CD4-positive, alpha-beta T cell treated with Interleukin-6 for 4 hours (primary cell): ENCODE measurements at regions not wholly inside any gene's neighbourhood (a gene's known extent, or its start where the extent isn't known, plus 50 kb on each side); places are given as distances from the start of the nearest gene placed in this dataset.

Experiments
- DNase-seq: peaks from one replicate; pipeline ENCODE4 v3.0.0-alpha.2; 2020; ENCODE audit warnings: mixed read lengths

GRCh38 chr14:97217111-97217885 lies 420.1 kb downstream of the VRK1 start:
- no peak for DNase-seq

DNA sequence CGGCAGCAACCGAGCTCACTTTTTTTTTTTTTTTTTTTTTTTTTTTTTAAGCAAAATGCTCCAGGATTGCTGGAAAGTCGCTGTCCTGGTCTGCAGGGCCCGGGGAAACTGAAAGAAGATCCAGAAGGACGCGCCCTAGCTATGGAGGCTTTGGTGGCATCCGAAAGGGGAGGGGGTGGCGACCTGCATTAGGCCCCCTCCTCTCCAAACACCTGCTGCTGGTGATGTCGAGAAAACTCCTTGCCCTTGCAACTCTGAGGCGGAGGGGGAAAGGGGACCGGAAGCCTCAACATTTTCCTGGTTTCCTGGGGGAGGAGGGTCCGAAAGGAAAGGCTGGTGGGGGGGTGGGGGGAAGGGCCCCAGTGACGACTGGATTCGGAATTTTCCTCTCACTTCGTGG lies 421.1 kb downstream of the VRK1 start:
- peak; percentile 3 for DNase-seq

DNA sequence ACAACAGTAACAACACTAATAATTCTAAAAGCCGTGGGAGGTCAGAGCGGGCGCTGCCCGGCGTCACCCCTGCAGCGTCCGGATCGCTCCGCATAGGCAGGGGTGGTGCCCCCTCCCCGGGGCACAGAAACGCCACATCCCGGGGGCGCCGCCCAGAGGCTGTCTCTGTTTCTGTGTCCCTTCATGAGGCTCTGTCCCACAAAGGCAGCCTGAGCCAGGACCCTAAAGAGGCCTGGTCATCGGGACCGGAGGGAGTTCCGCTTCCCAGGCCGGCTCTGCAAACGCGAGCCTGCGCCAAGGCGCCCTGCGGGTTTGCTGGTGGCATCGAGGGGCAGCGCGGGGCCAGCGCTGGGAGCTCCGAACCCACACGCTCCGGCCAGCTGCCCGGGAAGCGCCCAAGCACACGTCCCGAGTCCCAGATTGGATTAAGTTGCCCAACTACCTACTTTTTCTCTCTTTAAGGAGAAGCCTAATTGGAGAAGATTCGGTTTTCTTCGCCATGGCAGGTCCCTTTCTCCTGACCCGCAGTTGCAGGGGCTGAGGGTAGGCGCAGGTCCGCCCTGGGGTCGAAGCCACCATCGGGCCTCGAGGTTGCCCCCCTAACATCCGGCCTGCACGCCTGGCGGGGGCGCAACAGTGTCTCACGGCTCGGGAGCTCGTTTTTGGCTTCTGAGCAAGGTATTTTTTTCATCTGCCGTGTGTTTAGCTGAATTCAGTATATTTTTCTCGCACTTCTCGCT lies 421.7 kb downstream of the VRK1 start:
- peak; percentile 45 for DNase-seq

- peak; percentile 19 for DNase-seq
These were observed 422.3 kb downstream of the VRK1 start for GRCh38 chr14:97219431-97220017.

DNA sequence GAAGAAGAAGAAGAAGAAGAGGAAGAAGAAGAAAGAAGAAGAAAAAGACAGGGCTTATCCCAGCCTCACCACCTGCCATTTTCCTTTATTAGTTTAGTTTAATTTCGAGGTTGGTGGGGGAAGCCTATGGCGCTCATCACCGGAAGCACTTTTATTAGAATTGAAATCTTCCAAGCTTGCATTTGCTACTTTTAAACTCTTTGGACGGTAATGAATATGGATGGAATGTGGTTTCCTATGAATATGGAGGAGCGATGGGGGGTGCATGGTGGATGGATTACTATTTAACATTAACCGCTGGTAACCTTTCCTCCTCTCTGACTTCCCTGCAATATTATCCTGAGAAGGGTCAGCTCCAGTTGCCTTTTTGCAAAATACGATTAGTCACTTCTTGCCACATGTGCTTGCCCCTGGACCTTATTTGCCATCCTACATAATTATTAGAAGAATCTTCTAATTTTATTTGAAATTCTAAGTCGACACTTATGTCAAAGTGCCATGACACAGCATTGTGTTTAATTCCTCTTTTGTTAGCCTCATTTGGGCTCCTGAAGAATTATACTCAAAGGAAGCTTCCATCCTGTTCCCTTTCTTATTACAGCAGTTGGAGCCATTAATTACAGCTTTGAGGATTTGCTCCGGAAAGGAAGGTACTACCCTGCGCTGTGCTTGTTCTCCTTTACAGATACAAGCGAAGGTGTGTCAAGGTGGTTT lies 424.5 kb downstream of the VRK1 start:
- no peak for DNase-seq

DNA sequence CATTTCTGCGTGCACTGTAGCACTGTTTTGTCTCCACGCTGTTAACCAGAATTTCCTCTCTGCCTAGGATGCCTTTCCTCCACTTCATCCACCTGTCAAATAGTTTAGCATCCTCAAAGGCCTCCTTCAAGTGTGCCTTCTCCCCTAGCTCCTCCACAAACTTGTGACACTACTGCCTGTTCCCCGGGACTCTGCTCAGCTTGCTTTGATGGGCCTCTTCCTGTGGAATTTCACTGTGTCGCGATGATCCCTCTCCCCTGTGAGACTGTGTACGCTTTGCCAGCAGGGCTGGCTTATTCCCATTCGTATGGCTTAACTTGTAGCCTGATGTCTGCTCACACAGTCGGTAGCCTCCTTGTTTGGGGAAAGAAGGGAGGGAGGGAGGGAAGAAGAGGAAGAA lies 426.8 kb downstream of the VRK1 start:
- no peak for DNase-seq

- DNase-seq = no peak
These were observed 432.9 kb downstream of the VRK1 start for GRCh38 chr14:97230051-97230450.

DNA sequence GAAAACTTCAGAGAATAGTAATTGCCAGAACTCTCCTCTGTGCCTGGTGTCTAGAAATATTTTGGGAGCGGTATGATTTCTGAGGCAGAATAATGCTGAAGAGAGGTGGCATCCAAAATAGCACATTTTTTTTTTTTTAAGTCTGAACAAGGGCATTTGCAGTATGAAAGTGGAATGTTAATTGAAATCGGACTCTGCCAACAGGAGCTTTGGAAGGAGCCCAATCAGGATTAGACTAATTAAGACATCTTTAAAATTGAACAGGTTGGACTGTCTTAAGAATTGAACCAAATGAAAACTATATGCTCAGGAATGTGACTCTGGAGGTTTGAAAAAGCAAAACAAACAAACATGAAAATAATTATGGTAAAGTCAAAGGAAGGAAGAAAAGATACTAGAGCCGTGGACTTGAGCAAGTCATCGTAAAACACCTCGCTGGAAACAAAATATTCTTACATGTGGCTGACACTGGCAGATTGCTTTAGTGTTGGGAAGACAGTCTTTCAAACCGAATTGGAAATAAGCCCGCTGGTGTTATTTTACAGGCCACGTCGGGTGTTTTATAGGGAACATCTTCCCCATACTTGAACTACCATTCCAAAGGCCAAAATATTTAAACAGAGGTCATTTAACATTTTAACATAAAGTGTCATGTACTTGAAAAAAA lies 436.3 kb downstream of the VRK1 start:
- DNase-seq = no peak

- no peak for DNase-seq
These were observed 449.5 kb downstream of the VRK1 start for GRCh38 chr14:97246648-97247047.

DNA sequence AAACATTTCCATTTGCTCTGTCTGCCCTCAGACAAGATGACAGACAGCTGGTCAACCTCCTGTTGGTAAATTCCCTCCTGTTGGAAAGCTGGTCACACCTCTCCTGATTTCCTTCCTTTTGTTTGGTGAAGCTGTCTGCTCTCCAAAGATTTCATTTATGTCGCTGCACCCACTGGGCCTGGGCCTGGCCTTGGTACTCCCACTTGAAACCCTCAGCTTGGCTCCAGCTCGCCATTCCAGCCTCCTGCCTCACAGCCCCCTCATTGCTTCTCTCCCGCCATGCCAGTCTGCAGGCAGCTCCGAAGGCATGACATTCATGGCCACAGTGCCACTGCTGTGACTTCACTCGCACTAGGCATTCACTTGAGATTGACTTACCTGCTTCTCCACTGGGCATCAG lies 451.8 kb downstream of the VRK1 start:
- DNase-seq = no peak

GRCh38 chr14:97250931-97251330 lies 453.7 kb downstream of the VRK1 start:
- no peak for DNase-seq

GRCh38 chr14:97251491-97252155 lies 454.4 kb downstream of the VRK1 start:
- no peak for DNase-seq

DNA sequence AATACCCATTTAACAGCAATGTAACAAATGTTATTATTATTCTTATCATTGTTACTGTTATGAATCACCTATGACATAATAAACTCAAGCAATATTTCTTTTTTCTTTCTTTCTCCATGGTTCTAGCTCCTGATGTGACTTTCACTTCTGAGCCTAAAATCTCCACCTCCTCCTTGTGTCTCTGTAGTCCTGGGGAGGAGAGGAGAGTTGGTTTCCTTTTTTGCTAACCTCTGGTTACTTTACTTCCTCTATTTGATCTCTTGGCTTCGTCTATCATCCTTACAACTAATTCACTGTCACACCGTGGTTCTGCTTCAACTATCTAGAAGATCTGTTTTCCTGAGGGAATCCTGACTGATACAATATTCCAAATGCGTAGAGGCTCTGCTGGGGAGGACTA lies 456.6 kb downstream of the VRK1 start:
- no peak for DNase-seq

- no peak for DNase-seq
These were observed 465.2 kb downstream of the VRK1 start for GRCh38 chr14:97262336-97262735.

GRCh38 chr14:97264516-97265230 lies 467.5 kb downstream of the VRK1 start:
- no peak for DNase-seq

DNA sequence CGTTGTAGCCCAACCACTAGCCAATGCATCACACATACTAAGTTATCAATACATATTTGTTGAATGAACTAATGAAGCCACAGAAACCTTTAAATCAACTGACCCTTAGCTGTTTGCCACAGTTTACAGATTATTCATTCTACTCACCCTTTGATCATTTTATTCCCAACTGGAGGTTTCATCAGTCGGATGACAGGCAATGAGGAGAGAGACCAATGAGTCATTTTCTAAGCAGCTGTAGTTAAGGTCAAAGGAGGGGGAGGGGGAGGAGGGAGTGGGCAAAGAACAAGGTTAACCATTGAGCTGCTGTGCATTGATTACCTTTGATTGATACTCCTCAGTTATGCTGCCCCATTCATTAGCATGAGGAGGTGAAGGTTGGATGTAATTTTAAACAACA lies 469.5 kb downstream of the VRK1 start:
- no peak for DNase-seq

DNA sequence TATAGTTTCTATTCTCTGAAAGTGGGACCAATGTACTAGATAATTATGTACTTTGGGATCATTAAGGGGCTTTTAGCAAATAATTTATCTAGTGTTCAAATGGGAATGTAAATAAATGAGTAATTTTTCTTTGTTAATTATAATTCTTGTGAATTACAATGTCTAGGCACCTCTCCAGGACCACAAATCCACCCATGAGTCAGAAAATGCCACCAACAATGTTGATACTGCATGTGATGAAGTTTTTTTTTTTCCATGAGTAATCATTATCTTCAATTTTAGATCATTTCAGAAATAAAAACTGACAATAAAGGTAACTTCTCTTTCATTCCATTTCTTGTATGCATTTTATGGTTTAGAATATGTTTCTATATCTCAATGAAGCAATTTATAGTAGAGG lies 470.3 kb downstream of the VRK1 start:
- no peak for DNase-seq

- no peak for DNase-seq
These were observed 470.9 kb downstream of the VRK1 start for GRCh38 chr14:97268097-97268496.

DNA sequence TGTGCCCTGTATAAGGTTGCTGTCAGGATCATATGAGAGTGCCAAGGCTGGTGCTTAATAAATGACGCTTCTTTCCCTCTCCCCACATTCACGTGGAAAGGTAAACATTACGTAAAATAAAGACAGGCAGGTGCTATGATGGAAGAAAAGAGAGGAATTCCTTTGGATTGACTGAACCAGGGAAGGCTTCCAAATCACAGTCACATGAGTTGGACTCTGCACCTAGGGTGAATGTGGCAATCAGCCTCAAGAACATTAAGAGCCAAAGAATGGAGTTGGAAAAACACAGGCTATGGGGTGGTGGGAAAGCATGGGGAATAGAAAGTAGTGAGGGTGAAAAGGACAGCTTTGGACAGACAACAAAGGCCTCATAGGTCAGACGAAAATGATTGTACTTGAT lies 473.1 kb downstream of the VRK1 start:
- no peak for DNase-seq

GRCh38 chr14:97271451-97271960 lies 474.3 kb downstream of the VRK1 start:
- no peak for DNase-seq

- DNase-seq = no peak
These were observed 476.4 kb downstream of the VRK1 start for GRCh38 chr14:97273540-97273939.
